HCT116 (cell line): ENCODE measurements at regions not wholly inside any gene's neighbourhood (a gene's known extent, or its start where the extent isn't known, plus 50 kb on each side); places are given as distances from the start of the nearest gene placed in this dataset.

ENCODE experiments used
- ATAC-seq: fragments of 200-7000 bp; cut with Tn5 transposase; 2 replicates; pipeline ENCODE4 v1.9.1; 2020; ENCODE audit warnings: mild to moderate bottlenecking, moderate library complexity
- BruUV-seq: library from RNA; stranded (reverse); fragments of 400-500 nt; replicated peaks from 2 replicates; lab custom pipeline; 2021; lab: Mats Ljungman, UMichigan
- CTCF ChIA-PET: fragments of 300-600 bp; sonication (Branson Sonifier 250); formaldehyde crosslinking; loops from one replicate; lab custom pipeline; 2021; ENCODE audit warnings: antibody characterized with exemption; lab: Charles Lee
- POLR2A ChIA-PET: fragments of 300-600, 350-600 bp; sonication (Branson Sonifier 250); formaldehyde crosslinking; loops from one replicate; lab custom pipeline; 2021; ENCODE audit warnings: antibody characterized with exemption; lab: Charles Lee
- RAD21 ChIA-PET, 2 experiments: fragments of 300-600 bp; sonication (Branson Sonifier 250); formaldehyde crosslinking; loops; one replicate each; lab custom pipeline; 2023; ENCODE audit warnings: low total read pairs in 2 of 2; ENCODE audit not compliant: uncharacterized antibody in 2 of 2, unreplicated experiment in 2 of 2, low non-redundant PET in 1 of 2; lab: Charles Lee
- DNase-seq: peaks from one replicate; pipeline ENCODE4 v3.0.0-alpha.2; 2010; ENCODE audit warnings: low read depth, low spot score
- H2AFZ ChIP-seq: fragments of 200-600 bp; shearing (Covaris generic), sonication (generic); 2 replicates; pipeline ENCODE4 v1.6.1; 2017; ENCODE audit warnings: low read depth, mixed run types, mixed read lengths, antibody characterized with exemption, low read length; ENCODE audit not compliant: poor library complexity, severe bottlenecking
- H3K27ac ChIP-seq: 2 replicates; pipeline ENCODE4 v1.5.1; 2012; ENCODE audit warnings: low read depth, low read length
- H3K27me3 ChIP-seq: fragments of 200-600 bp; sonication (generic); 2 replicates; pipeline ENCODE4 v1.6.1; 2016; ENCODE audit warnings: mixed run types, low read length, mixed read lengths; ENCODE audit not compliant: insufficient read depth
- H3K36me3 ChIP-seq, 2 experiments: fragments of 200-500 bp in 1 of 2; fragments of 200-600 bp in 1 of 2; sonication (Bioruptor generic) in 1 of 2; sonication (generic) in 1 of 2; 2 replicates each; pipeline versions ENCODE4 v1.5.1 to v1.6.1; 2014 to 2016; ENCODE audit warnings: low read length in 2 of 2, inconsistent platforms in 1 of 2, mixed read lengths in 1 of 2, mixed run types in 1 of 2; ENCODE audit not compliant: insufficient read depth in 2 of 2, control insufficient read depth in 1 of 2
- H3K4me1 ChIP-seq, 2 experiments: fragments of 200-600 bp in 1 of 2; sonication (generic) in 1 of 2; 2 replicates each; pipeline versions ENCODE4 v1.5.1 to v1.6.1; 2012 to 2017; ENCODE audit warnings: low read length in 2 of 2, inconsistent platforms in 1 of 2, mild to moderate bottlenecking in 1 of 2, mixed read lengths in 1 of 2, mixed run types in 1 of 2, moderate library complexity in 1 of 2; ENCODE audit not compliant: insufficient read depth in 2 of 2, control insufficient read depth in 1 of 2
- H3K4me2 ChIP-seq: fragments of 200-600 bp; sonication (generic); 2 replicates; pipeline ENCODE4 v1.6.1; 2017; ENCODE audit warnings: mixed run types, low read length, mixed read lengths
- H3K4me3 ChIP-seq, 2 experiments: fragments of 200-600 bp in 1 of 2; sonication (generic) in 1 of 2; replicated peaks in 1 of 2; 2 replicates each; pipeline ENCODE4 v1.5.1; 2011 to 2016; ENCODE audit warnings: low read length in 2 of 2, control low read depth in 1 of 2, low read depth in 1 of 2, mild to moderate bottlenecking in 1 of 2, mixed read lengths in 1 of 2, mixed run types in 1 of 2
- H3K79me2 ChIP-seq: fragments of 200-600 bp; sonication (generic); 2 replicates; pipeline ENCODE4 v1.6.1; 2017; ENCODE audit warnings: mild to moderate bottlenecking, mixed run types, low read length, moderate library complexity, mixed read lengths; ENCODE audit not compliant: insufficient read depth
- H3K9ac ChIP-seq: fragments of 200-600 bp; sonication (generic); 2 replicates; pipeline ENCODE4 v1.6.1; 2016; ENCODE audit warnings: low read length, mixed read lengths
- H3K9me2 ChIP-seq: fragments of 200-600 bp; sonication (generic), shearing (Covaris generic); 2 replicates; pipeline ENCODE4 v1.6.1; 2017; ENCODE audit warnings: mixed run types, mild to moderate bottlenecking, moderate library complexity; ENCODE audit not compliant: insufficient read depth
- H3K9me3 ChIP-seq, 2 experiments: fragments of 200-500 bp in 1 of 2; fragments of 200-600 bp in 1 of 2; sonication (Bioruptor generic) in 1 of 2; sonication (generic) in 1 of 2; 2 replicates each; pipeline ENCODE4 v1.6.1; 2014 to 2017; ENCODE audit warnings: low read length in 2 of 2, mixed read lengths in 2 of 2, inconsistent platforms in 1 of 2, low read depth in 1 of 2, mild to moderate bottlenecking in 1 of 2, mixed run types in 1 of 2, moderate library complexity in 1 of 2; ENCODE audit not compliant: control insufficient read depth in 1 of 2, insufficient read depth in 1 of 2
- H4K20me1 ChIP-seq: fragments of 200-600 bp; sonication (generic), shearing (Covaris generic); 2 replicates; pipeline ENCODE4 v1.6.1; 2017; ENCODE audit warnings: mixed run types, mild to moderate bottlenecking, moderate library complexity; ENCODE audit not compliant: insufficient read depth
- CBX3 ChIP-seq: IDR thresholded peaks from 2 replicates; pipeline ENCODE4 v1.6.1; 2012; ENCODE audit warnings: low read depth
- EGR1 ChIP-seq: IDR thresholded peaks from 2 replicates; pipeline ENCODE4 v1.6.1; 2012; ENCODE audit warnings: low read depth
- EZH2 ChIP-seq: fragments of 200-600 bp; sonication (generic); IDR thresholded peaks from 2 replicates; pipeline ENCODE4 v1.6.1; 2017; ENCODE audit warnings: antibody characterized with exemption, mixed run types
- EZH2phosphoT487 ChIP-seq: fragments of 200-600 bp; IDR thresholded peaks from 2 replicates; pipeline ENCODE4 v1.6.1; 2018; ENCODE audit warnings: antibody characterized with exemption, borderline replicate concordance
- MAX ChIP-seq: IDR thresholded peaks from 2 replicates; pipeline ENCODE4 v1.6.1; 2012
- POLR2A ChIP-seq: IDR thresholded peaks from 2 replicates; pipeline ENCODE4 v1.7.0; 2011; ENCODE audit warnings: borderline replicate concordance; ENCODE audit not compliant: insufficient read depth, insufficient read length; ENCODE audit errors: extremely low read depth
- RAD21 ChIP-seq: IDR thresholded peaks from 2 replicates; pipeline ENCODE4 v1.6.1; 2012; ENCODE audit warnings: low read depth, mild to moderate bottlenecking
- SIN3A ChIP-seq: IDR thresholded peaks from 2 replicates; pipeline ENCODE4 v1.6.1; 2012; ENCODE audit warnings: low read depth
- SP1 ChIP-seq: IDR thresholded peaks from 2 replicates; pipeline ENCODE4 v1.6.1; 2012; ENCODE audit warnings: low read depth
- SRF ChIP-seq: IDR thresholded peaks from 2 replicates; pipeline ENCODE4 v1.6.1; 2012; ENCODE audit warnings: low read depth
- TCF7L2 ChIP-seq: IDR thresholded peaks from 2 replicates; pipeline ENCODE4 v1.7.0; 2011; ENCODE audit warnings: borderline replicate concordance, inconsistent platforms; ENCODE audit not compliant: insufficient read depth, insufficient read length; ENCODE audit errors: extremely low read depth
- YY1 ChIP-seq: IDR thresholded peaks from 2 replicates; pipeline ENCODE4 v1.6.1; 2011; ENCODE audit warnings: low read length, low read depth, moderate library complexity, mild to moderate bottlenecking; ENCODE audit not compliant: insufficient replicate concordance; ENCODE audit errors: extremely low read depth
- ZFX ChIP-seq: fragments of 450-650 bp; IDR thresholded peaks from 2 replicates; pipeline ENCODE4 v1.6.1; 2017
- intact Hi-C: fragments of 100-400 bp; cut with micrococcal nuclease; formaldehyde crosslinking; loops from 2 replicates; pipeline ENCODE4 v1.10.0; 2022
- TF ChIP-seq, protein P1 (sequence below): IDR thresholded peaks from 2 replicates; pipeline ENCODE4 v1.6.1; 2012; ENCODE audit warnings: low read depth
- TF ChIP-seq, protein P2 (sequence below): IDR thresholded peaks from 2 replicates; pipeline ENCODE4 v1.6.1; 2012

DNA sequence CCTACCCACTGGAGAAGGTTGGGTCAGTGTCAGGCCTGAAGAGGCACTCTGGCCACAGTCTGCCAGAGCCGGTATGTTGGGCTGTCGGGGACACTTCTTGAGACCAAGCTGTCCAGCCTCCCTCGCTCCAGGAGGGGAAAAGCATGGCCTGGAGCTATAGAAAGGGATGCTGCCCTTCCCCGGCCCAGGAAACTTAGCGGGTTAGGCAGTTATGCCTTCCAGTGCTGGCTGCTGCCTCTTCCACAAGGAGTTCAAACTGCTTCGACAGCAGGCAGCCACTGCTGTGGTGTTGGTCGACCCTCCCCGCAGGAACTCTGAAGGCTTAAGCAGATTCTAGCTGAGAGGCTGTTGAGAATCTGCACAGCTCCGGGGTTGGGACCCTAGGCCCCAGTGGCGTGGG lies 819.4 kb downstream of the DIPK2A start (continued):
- TF ChIP-seq ZFX, result no peak
- no peak for TF ChIP-seq CBX3
- TF ChIP-seq, protein P1, sequence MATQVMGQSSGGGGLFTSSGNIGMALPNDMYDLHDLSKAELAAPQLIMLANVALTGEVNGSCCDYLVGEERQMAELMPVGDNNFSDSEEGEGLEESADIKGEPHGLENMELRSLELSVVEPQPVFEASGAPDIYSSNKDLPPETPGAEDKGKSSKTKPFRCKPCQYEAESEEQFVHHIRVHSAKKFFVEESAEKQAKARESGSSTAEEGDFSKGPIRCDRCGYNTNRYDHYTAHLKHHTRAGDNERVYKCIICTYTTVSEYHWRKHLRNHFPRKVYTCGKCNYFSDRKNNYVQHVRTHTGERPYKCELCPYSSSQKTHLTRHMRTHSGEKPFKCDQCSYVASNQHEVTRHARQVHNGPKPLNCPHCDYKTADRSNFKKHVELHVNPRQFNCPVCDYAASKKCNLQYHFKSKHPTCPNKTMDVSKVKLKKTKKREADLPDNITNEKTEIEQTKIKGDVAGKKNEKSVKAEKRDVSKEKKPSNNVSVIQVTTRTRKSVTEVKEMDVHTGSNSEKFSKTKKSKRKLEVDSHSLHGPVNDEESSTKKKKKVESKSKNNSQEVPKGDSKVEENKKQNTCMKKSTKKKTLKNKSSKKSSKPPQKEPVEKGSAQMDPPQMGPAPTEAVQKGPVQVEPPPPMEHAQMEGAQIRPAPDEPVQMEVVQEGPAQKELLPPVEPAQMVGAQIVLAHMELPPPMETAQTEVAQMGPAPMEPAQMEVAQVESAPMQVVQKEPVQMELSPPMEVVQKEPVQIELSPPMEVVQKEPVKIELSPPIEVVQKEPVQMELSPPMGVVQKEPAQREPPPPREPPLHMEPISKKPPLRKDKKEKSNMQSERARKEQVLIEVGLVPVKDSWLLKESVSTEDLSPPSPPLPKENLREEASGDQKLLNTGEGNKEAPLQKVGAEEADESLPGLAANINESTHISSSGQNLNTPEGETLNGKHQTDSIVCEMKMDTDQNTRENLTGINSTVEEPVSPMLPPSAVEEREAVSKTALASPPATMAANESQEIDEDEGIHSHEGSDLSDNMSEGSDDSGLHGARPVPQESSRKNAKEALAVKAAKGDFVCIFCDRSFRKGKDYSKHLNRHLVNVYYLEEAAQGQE, result no peak
- TF ChIP-seq EGR1, result no peak
- no peak for TF ChIP-seq POLR2A
- no peak for TF ChIP-seq RAD21
- no peak for TF ChIP-seq YY1
- no peak for TF ChIP-seq MAX
- TF ChIP-seq SIN3A, result no peak

GRCh38 chr3:144801890-144802289 lies 830.3 kb downstream of the DIPK2A start:
- CTCF ChIA-PET, result no interaction called here
- no TSS peak for BruUV-seq
- POLR2A ChIA-PET, result no interaction called here
- Histone ChIP-seq H3K4me3 (no peak overlapping the region), H3K4me1 (no peaks in the 10 kb centered on the region), H3K27ac (no peak overlapping the region), H3K27me3 (no peaks in the 10 kb centered on the region), H3K9me3 (no peaks in the 10 kb centered on the region), H3K9me2 (no peaks in the 10 kb centered on the region), H3K9ac (no peak overlapping the region), H3K36me3 (no peaks in the 10 kb centered on the region), H3K79me2 (no peaks in the 10 kb centered on the region), H4K20me1 (no peaks in the 10 kb centered on the region), H3K4me2 (no peak overlapping the region), H2AFZ (no peak overlapping the region)
- DNase-seq (no peak), ATAC-seq (no peak)
- TF ChIP-seq YY1 (no peak), ZFX (no peak), SP1 (no peak), RAD21 (no peak), EZH2 (no peak), EZH2phosphoT487 (no peak), TCF7L2 (no peak), SRF (no peak)
- TF ChIP-seq, protein P2, sequence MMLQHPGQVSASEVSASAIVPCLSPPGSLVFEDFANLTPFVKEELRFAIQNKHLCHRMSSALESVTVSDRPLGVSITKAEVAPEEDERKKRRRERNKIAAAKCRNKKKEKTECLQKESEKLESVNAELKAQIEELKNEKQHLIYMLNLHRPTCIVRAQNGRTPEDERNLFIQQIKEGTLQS, result no peak
- RAD21 ChIA-PET, result no interaction called here
- intact Hi-C loops, result no loop called here
